AG09319 (cell line): ENCODE measurements at regions not wholly inside any gene's neighbourhood (a gene's known extent, or its start where the extent isn't known, plus 50 kb on each side); places are given as distances from the start of the nearest gene placed in this dataset.
"Not testable (repeated sequence)": the region's sequence is repeated elsewhere in the genome, so short reads cannot be mapped to it uniquely, and the experiment has no call there.

Source experiments
- DNase-seq: peaks from one replicate; pipeline ENCODE4 v3.0.0-alpha.2; 2010; ENCODE audit warnings: low read depth; ENCODE audit errors: extremely low read depth
- TF ChIP-seq, protein P1 (sequence below): IDR thresholded peaks from 2 replicates; pipeline ENCODE4 v1.5.1; 2011; ENCODE audit warnings: low read depth, mild to moderate bottlenecking, inconsistent platforms, low read length, moderate library complexity

DNA sequence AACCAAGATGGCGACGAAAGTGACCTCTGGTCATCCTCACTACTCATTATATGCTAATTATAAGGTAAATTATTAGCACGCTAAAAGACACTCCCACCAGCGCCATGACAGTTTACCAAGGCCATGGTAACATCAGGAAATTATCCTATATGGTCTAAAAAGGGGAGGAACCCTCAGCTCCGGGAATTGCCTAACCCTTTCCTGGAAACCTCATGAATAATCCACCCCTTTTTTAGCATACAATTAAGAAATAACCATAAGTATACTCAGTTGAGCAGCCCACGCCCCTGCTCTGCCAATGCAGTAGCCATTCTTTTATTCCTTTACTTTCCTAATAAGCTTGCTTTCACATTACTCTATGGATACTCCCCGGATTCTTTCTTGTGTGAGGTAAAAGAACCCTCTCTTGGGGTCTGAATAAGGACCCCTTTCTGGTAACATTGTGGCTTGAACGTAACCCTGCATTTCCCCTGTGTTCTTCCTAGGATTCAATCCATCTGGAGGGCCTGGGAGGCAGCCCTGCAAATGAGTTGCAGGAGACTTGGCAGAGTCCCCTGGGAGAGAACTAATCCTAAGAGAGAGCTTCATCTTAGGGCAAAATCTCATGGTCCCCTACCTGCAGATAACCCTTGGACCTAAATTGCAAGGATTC is 225.6 kb upstream of the JARID2 start:
- DNase-seq = no peak
- TF ChIP-seq, protein P1, sequence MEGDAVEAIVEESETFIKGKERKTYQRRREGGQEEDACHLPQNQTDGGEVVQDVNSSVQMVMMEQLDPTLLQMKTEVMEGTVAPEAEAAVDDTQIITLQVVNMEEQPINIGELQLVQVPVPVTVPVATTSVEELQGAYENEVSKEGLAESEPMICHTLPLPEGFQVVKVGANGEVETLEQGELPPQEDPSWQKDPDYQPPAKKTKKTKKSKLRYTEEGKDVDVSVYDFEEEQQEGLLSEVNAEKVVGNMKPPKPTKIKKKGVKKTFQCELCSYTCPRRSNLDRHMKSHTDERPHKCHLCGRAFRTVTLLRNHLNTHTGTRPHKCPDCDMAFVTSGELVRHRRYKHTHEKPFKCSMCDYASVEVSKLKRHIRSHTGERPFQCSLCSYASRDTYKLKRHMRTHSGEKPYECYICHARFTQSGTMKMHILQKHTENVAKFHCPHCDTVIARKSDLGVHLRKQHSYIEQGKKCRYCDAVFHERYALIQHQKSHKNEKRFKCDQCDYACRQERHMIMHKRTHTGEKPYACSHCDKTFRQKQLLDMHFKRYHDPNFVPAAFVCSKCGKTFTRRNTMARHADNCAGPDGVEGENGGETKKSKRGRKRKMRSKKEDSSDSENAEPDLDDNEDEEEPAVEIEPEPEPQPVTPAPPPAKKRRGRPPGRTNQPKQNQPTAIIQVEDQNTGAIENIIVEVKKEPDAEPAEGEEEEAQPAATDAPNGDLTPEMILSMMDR = no peak

DNA sequence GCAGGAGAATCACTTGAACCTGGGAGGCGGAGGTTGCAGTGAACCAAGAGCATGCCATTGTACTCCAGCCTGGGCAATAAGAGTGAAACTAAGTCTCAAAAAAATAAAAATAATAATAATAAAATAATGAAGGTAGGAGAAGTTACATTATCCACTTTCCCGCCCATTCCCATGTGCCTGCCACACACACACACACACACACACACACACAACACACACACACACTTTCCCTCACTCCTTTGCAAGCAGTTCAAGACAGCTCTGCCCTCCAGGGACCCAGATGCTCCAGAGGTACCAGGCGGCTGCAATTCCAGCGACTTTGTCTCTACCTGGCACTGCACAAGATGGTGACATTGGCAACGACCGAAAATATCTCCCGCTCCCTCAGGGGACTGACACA is 224.8 kb upstream of the JARID2 start:
- TF ChIP-seq, protein P1 = no peak
- no peak for DNase-seq

DNA sequence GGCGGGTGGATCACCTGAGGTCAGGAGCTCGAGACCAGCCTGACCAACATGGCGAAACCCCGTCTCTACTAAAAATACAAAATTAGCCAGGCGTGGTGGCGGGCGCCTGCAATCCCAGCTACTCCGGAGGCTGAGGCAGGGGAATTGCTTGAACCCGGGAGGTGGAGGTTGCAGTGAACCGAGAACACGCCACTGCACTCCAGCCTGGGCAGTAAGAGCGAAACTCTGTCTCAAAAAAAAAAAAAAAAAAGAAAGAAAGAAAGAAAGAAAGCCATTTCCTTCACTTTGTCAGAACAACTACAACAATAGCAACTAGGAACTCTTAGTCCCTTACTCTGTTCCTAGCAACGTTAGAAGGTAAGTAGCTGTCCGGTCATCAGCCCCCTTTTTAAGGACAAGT is 222.9 kb upstream of the JARID2 start:
- not testable (repeated sequence) for DNase-seq

DNA sequence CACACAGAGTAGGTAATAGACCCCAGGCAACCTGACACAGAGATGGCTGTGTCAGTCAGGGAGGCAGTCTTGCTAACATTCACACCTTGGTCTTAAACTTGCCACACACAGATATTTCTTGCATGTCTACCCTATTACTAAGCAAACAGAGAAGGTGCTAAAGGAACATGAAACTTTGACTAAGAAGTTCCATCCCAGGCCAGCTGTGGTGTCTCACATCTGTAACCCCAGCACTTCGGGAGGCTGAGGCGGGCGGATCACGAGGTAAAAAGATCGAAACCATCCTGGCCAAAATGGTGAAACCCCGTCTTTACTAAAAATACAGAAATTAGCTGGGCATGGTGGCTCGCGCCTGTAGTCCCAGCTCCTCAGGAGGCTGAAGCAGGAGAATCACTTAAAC is 222.4 kb upstream of the JARID2 start:
- TF ChIP-seq, protein P1 = no peak
- DNase-seq = no peak

DNA sequence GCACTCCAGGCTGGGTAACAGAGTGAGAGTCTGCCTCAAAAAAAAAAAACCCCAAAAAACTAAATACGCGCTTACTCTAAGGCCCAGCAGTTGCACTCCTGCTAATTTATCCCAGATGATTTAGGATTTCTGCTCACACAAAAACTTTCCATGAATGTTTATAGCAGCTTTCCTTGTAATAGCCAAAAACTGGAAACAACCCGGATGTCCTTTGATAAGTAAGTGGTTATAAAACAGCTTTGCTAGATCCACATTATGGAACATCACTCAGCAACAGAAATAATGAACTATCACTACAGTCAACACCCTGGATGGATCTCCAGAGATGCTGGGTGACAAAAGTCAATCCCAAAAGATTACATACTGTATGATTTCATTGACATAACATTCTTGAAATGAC is 220.4 kb upstream of the JARID2 start:
- TF ChIP-seq, protein P1 = no peak

DNA sequence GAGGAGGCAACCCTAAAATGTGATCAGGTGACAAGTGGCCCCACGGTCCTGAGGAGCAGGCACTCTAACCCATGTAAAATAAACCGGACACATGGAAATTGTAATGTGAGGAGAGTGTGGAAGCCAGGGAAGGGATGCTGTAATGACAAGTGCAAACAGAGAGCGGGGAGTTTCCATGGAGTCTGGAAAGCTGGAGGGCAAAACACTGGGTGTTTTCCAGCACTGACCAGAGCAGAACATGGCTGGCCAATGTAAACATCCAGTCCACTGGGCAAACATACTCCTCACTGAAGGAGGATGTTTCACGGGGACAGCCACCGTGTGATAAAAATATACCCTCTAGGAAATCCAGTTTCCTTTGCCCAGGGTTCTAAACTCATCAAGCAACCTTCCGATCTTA is 219.0 kb upstream of the JARID2 start:
- DNase-seq = peak; percentile 12
- TF ChIP-seq, protein P1 = no peak

More for the DNA sequence above, 220.4 kb upstream of the JARID2 start:
- peak; percentile 20 for DNase-seq

DNA sequence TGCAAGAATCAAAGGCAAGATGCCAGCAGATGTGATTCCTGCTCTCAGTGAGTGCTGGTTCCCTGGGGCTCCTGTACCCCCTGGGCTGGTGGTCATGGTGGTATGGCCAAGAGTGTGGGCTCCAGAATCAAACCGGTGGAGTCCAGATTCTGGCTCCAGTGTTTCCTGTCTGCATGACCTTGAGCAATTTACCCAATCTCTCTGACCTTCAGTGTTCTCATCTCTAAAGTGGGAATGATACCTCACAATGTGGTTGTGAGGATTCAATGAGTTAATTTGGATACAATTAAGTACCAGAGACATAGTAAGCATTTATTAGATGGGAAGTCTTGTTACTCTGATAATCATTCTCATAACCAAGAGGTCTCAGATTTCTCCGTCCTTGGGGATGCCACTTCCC is 218.4 kb upstream of the JARID2 start:
- no peak for DNase-seq
- TF ChIP-seq, protein P1 = no peak

DNA sequence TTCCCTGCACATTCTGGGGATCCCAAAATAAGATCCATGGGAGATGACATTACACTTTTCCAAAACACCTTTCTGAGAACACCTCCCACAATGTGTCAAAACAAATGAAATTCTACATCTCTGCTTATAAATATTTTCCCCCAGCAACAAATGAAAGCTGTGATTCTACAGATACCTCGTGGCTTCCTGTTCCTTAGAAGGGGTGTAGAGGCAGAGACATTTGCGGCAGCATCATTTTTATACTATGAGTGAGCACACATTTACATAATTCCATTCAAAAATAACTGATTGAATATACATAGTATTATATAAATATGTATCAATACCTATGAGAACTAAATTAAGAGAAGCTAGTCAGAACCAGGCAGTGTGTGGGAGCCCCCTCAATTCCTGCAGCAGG is 213.9 kb upstream of the JARID2 start:
- no peak for DNase-seq
- TF ChIP-seq, protein P1 = no peak
